HG03378 (cell line): ENCODE measurements at regions not wholly inside any gene's neighbourhood (a gene's known extent, or its start where the extent isn't known, plus 50 kb on each side); places are given as distances from the start of the nearest gene placed in this dataset.

Source experiments
- ATAC-seq: cut with Tn5 transposase; IDR thresholded peaks from one replicate; pipeline ENCODE4 v1.9.1; 2021; ENCODE audit warnings: mild to moderate bottlenecking, moderate library complexity; ENCODE audit not compliant: unreplicated experiment

- ATAC-seq, result no peak
Measured at GRCh38 chr5:56358703-56359681, 125.9 kb upstream of the ANKRD55 start.

- no peak for ATAC-seq
Measured at GRCh38 chr5:56358046-56358445, 124.9 kb upstream of the ANKRD55 start.

- ATAC-seq, result no peak
Measured at GRCh38 chr5:56357426-56357825, 124.3 kb upstream of the ANKRD55 start.

GRCh38 chr5:56356836-56357160, 123.7 kb upstream of the ANKRD55 start:
- no peak for ATAC-seq

GRCh38 chr5:56356121-56356835, 123.1 kb upstream of the ANKRD55 start:
- ATAC-seq, result no peak

GRCh38 chr5:56354836-56355235, 121.7 kb upstream of the ANKRD55 start:
- no peak for ATAC-seq

GRCh38 chr5:56352808-56353590, 119.9 kb upstream of the ANKRD55 start:
- ATAC-seq, result no peak

- ATAC-seq, result no peak
Measured at GRCh38 chr5:56350597-56351170, 117.6 kb upstream of the ANKRD55 start.

- no peak for ATAC-seq
Measured at GRCh38 chr5:56350011-56350596, 117.0 kb upstream of the ANKRD55 start.

GRCh38 chr5:56349461-56349860, 116.3 kb upstream of the ANKRD55 start:
- no peak for ATAC-seq

GRCh38 chr5:56346741-56347535, 113.8 kb upstream of the ANKRD55 start:
- no peak for ATAC-seq

GRCh38 chr5:56346044-56346710, 113.0 kb upstream of the ANKRD55 start:
- no peak for ATAC-seq

- no peak for ATAC-seq
Measured at GRCh38 chr5:56345352-56345751, 112.2 kb upstream of the ANKRD55 start.

- ATAC-seq, result no peak
Measured at GRCh38 chr5:56344594-56344993, 111.5 kb upstream of the ANKRD55 start.

GRCh38 chr5:56343988-56344387, 110.9 kb upstream of the ANKRD55 start:
- no peak for ATAC-seq

GRCh38 chr5:56342616-56343015, 109.5 kb upstream of the ANKRD55 start:
- ATAC-seq, result no peak

- ATAC-seq, result no peak
Measured at GRCh38 chr5:56340196-56340980, 107.3 kb upstream of the ANKRD55 start.

- ATAC-seq, result no peak
Measured at GRCh38 chr5:56339732-56340131, 106.6 kb upstream of the ANKRD55 start.
